Hepatocyte (in vitro differentiated cells): ENCODE measurements at regions not wholly inside any gene's neighbourhood (a gene's known extent, or its start where the extent isn't known, plus 50 kb on each side); places are given as distances from the start of the nearest gene placed in this dataset.

Experiments
- EZH2 ChIP-seq: fragments of 200-600 bp; sonication (generic); IDR thresholded peaks from 2 replicates; pipeline ENCODE4 v1.6.1; 2016; ENCODE audit warnings: antibody characterized with exemption, mild to moderate bottlenecking, borderline replicate concordance
- EZH2phosphoT487 ChIP-seq: fragments of 200-600 bp; sonication (generic); IDR thresholded peaks from one replicate; pipeline ENCODE4 v1.6.1; 2018; ENCODE audit warnings: antibody characterized with exemption, mild to moderate bottlenecking, low read depth, moderate library complexity; ENCODE audit not compliant: unreplicated experiment, severe bottlenecking
- TF ChIP-seq, protein P1 (sequence below): fragments of 200-600 bp; sonication (generic); IDR thresholded peaks from 2 replicates; pipeline ENCODE4 v1.5.1; 2016; ENCODE audit warnings: antibody characterized with exemption, mild to moderate bottlenecking; ENCODE audit not compliant: poor library complexity

DNA sequence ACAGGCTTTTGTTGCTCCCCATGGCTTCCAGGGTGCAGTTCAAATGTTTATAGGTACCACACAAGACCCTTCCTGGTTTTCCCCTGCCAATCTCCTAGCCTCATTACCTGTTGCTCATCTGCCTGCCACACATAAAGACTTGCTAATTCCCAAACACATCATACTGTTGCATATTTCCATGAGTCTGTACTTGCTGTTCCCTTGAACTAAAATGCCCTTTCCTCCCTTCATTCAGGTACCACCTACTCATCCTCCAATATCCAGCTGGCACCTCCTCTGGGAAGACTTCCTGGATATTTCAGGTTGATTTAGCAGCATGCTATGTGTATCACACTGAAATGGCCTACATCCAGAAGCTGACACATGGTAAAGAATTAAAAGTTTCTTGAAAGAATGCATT, 206.4 kb upstream of the NFE2L3 start:
- TF ChIP-seq, protein P1, sequence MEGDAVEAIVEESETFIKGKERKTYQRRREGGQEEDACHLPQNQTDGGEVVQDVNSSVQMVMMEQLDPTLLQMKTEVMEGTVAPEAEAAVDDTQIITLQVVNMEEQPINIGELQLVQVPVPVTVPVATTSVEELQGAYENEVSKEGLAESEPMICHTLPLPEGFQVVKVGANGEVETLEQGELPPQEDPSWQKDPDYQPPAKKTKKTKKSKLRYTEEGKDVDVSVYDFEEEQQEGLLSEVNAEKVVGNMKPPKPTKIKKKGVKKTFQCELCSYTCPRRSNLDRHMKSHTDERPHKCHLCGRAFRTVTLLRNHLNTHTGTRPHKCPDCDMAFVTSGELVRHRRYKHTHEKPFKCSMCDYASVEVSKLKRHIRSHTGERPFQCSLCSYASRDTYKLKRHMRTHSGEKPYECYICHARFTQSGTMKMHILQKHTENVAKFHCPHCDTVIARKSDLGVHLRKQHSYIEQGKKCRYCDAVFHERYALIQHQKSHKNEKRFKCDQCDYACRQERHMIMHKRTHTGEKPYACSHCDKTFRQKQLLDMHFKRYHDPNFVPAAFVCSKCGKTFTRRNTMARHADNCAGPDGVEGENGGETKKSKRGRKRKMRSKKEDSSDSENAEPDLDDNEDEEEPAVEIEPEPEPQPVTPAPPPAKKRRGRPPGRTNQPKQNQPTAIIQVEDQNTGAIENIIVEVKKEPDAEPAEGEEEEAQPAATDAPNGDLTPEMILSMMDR, result no peak
- no peak for TF ChIP-seq EZH2
- TF ChIP-seq EZH2phosphoT487, result no peak
